H9 (cell line): ENCODE measurements at regions not wholly inside any gene's neighbourhood (a gene's known extent, or its start where the extent isn't known, plus 50 kb on each side); places are given as distances from the start of the nearest gene placed in this dataset.

Experiments used
- DNase-seq: peaks from one replicate; pipeline ENCODE4 v3.0.0-alpha.2; 2017
- H2AFZ ChIP-seq: one replicate; pipeline ENCODE4 v1.6.1; 2013; ENCODE audit warnings: mild to moderate bottlenecking, low read length, control low read depth, moderate library complexity
- H2AK5ac ChIP-seq: 2 replicates; pipeline ENCODE4 v1.6.1; 2013; ENCODE audit warnings: low read length, control low read depth, mixed read lengths; ENCODE audit not compliant: insufficient read length
- H2BK120ac ChIP-seq: one replicate; pipeline ENCODE4 v1.6.1; 2013; ENCODE audit warnings: low read depth, mild to moderate bottlenecking, low read length, control low read depth, inconsistent platforms; ENCODE audit not compliant: poor library complexity, severe bottlenecking
- H2BK12ac ChIP-seq: 2 replicates; pipeline ENCODE4 v1.6.1; 2013; ENCODE audit warnings: low read length, control low read depth, mixed read lengths, low read depth; ENCODE audit not compliant: insufficient read length
- H2BK15ac ChIP-seq: 2 replicates; pipeline ENCODE4 v1.6.1; 2013; ENCODE audit warnings: low read depth, low read length, control low read depth
- H2BK20ac ChIP-seq: one replicate; pipeline ENCODE4 v1.6.1; 2013; ENCODE audit warnings: low read depth, mild to moderate bottlenecking, low read length, control low read depth, inconsistent platforms; ENCODE audit not compliant: poor library complexity, severe bottlenecking
- H2BK5ac ChIP-seq: 2 replicates; pipeline ENCODE4 v1.6.1; 2013; ENCODE audit warnings: low read length, control low read depth, mixed read lengths; ENCODE audit not compliant: insufficient read length
- H3K14ac ChIP-seq: 2 replicates; pipeline ENCODE4 v1.6.1; 2013; ENCODE audit warnings: low read length, control low read depth; ENCODE audit not compliant: insufficient read depth
- H3K18ac ChIP-seq: 2 replicates; pipeline ENCODE4 v1.6.1; 2013; ENCODE audit warnings: low read depth, mild to moderate bottlenecking, mixed read lengths, low read length, control low read depth; ENCODE audit not compliant: insufficient read length
- H3K23ac ChIP-seq: 2 replicates; pipeline ENCODE4 v1.6.1; 2013; ENCODE audit warnings: low read length, control low read depth, mixed read lengths, low read depth; ENCODE audit not compliant: insufficient read length
- H3K23me2 ChIP-seq: 2 replicates; pipeline ENCODE4 v1.6.1; 2013; ENCODE audit warnings: low read depth, mild to moderate bottlenecking, mixed read lengths, low read length, control low read depth; ENCODE audit not compliant: insufficient read length, poor library complexity, severe bottlenecking
- H3K27ac ChIP-seq: 2 replicates; pipeline ENCODE4 v1.5.1; 2013; ENCODE audit warnings: low read length, control low read depth, mixed read lengths, low read depth; ENCODE audit not compliant: insufficient read length
- H3K27me3 ChIP-seq: 2 replicates; pipeline ENCODE4 v1.6.1; 2013; ENCODE audit warnings: low read length, control low read depth, inconsistent platforms; ENCODE audit not compliant: insufficient read depth
- H3K4ac ChIP-seq: 2 replicates; pipeline ENCODE4 v1.6.1; 2013; ENCODE audit warnings: low read depth, mild to moderate bottlenecking, control low read depth, inconsistent platforms, low read length, moderate library complexity
- H3K4me1 ChIP-seq: 2 replicates; pipeline ENCODE4 v1.6.1; 2013; ENCODE audit warnings: low read length, control low read depth, inconsistent platforms; ENCODE audit not compliant: insufficient read depth
- H3K4me2 ChIP-seq: 2 replicates; pipeline ENCODE4 v1.6.1; 2013; ENCODE audit warnings: low read length, control low read depth, mixed read lengths; ENCODE audit not compliant: insufficient read length, insufficient read depth
- H3K56ac ChIP-seq: 2 replicates; pipeline ENCODE4 v1.6.1; 2013; ENCODE audit warnings: low read depth, mild to moderate bottlenecking, mixed read lengths, low read length, control low read depth; ENCODE audit not compliant: insufficient read length
- H3K79me1 ChIP-seq: 2 replicates; pipeline ENCODE4 v1.6.1; 2013; ENCODE audit warnings: low read depth, mild to moderate bottlenecking, moderate library complexity, low read length, control low read depth, inconsistent platforms; ENCODE audit not compliant: insufficient read depth, poor library complexity, severe bottlenecking
- H3K79me2 ChIP-seq: 2 replicates; pipeline ENCODE4 v1.6.1; 2013; ENCODE audit warnings: low read length, control low read depth, inconsistent platforms; ENCODE audit not compliant: insufficient read depth
- H3K9ac ChIP-seq: 2 replicates; pipeline ENCODE4 v1.6.1; 2013; ENCODE audit warnings: low read length, control low read depth, mixed read lengths; ENCODE audit not compliant: insufficient read length; ENCODE audit errors: extremely low read depth
- H3K9me3 ChIP-seq: one replicate; pipeline ENCODE4 v1.6.1; 2013; ENCODE audit warnings: low read depth, low read length, inconsistent platforms; ENCODE audit not compliant: control insufficient read depth
- H3T11ph ChIP-seq: one replicate; pipeline ENCODE4 v1.6.1; 2013; ENCODE audit warnings: mild to moderate bottlenecking, low read length, control low read depth, inconsistent platforms
- H4K20me1 ChIP-seq: one replicate; pipeline ENCODE4 v1.6.1; 2013; ENCODE audit not compliant: control insufficient read depth, insufficient read length, insufficient read depth
- H4K5ac ChIP-seq: 2 replicates; pipeline ENCODE4 v1.6.1; 2013; ENCODE audit warnings: low read depth, mild to moderate bottlenecking, mixed read lengths, low read length, control low read depth; ENCODE audit not compliant: insufficient read length
- H4K8ac ChIP-seq: replicated peaks from 2 replicates; pipeline ENCODE4 v1.6.1; 2013; ENCODE audit warnings: low read length, control low read depth, mixed read lengths, low read depth; ENCODE audit not compliant: insufficient read length
- H4K91ac ChIP-seq: 2 replicates; pipeline ENCODE4 v1.6.1; 2013; ENCODE audit warnings: low read depth, mild to moderate bottlenecking, moderate library complexity, mixed read lengths, low read length, control low read depth; ENCODE audit not compliant: insufficient read length
- H3K27ac Mint-ChIP-seq, 3 experiments: 2 replicates in 2 of 3; 3 replicates in 1 of 3; pipeline ENCODE4 v1.8.0; 2020 to 2021; ENCODE audit warnings: mixed read lengths in 3 of 3, mild to moderate bottlenecking in 1 of 3, moderate library complexity in 1 of 3
- H3K27me3 Mint-ChIP-seq: 2 replicates; pipeline ENCODE4 v1.8.0; 2021; ENCODE audit warnings: low read depth, mild to moderate bottlenecking, moderate library complexity, mixed read lengths
- H3K36me3 Mint-ChIP-seq, 3 experiments: 2 replicates in 2 of 3; 3 replicates in 1 of 3; pipeline ENCODE4 v1.8.0; 2020 to 2021; ENCODE audit warnings: low read depth in 3 of 3, mixed read lengths in 3 of 3; ENCODE audit not compliant: insufficient read depth in 1 of 3
- H3K4me1 Mint-ChIP-seq, 2 experiments: 2 replicates each; pipeline ENCODE4 v1.8.0; 2020; ENCODE audit warnings: mixed read lengths in 2 of 2
- H3K4me3 Mint-ChIP-seq, 2 experiments: 2 replicates in 1 of 2; 3 replicates in 1 of 2; pipeline ENCODE4 v1.8.0; 2020 to 2021; ENCODE audit warnings: mild to moderate bottlenecking in 2 of 2, mixed read lengths in 2 of 2, moderate library complexity in 1 of 2
- H3K9me3 Mint-ChIP-seq, 2 experiments: 2 replicates in 1 of 2; 3 replicates in 1 of 2; pipeline ENCODE4 v1.8.0; 2020; ENCODE audit warnings: mild to moderate bottlenecking in 2 of 2, mixed read lengths in 2 of 2, moderate library complexity in 1 of 2
- CTCF ChIP-seq: fragments of 200-600 bp; sonication (generic); conservative IDR thresholded peaks from 3 replicates; pipeline ENCODE4 v1.8.0; 2021; ENCODE audit warnings: antibody characterized with exemption, mild to moderate bottlenecking
- WGBS: extraction: QIAGEN DNeasy Blood & Tissue Kit; methylation state at CpG from one replicate; pipeline ENCODE4 v1.1.7; 2013; ENCODE audit warnings: missing lambda C conversion rate, low lambda C conversion rate, mixed read lengths; ENCODE audit not compliant: insufficient read length; ENCODE audit errors: extremely low coverage; 5-methylcytosine and 5-hydroxymethylcytosine counted together

GRCh38 chr5:168131519-168131918, 159.9 kb upstream of the WWC1 start:
- no CpG with 5 or more reads among the region's 3 CpGs for WGBS
- no peak overlapping the region for H3K23ac ChIP-seq
- H3T11ph ChIP-seq: no peak overlapping the region
- no peak for TF ChIP-seq CTCF
- no peak overlapping the region for H3K18ac ChIP-seq
- no peak overlapping the region for H2BK5ac ChIP-seq
- Mint-ChIP-seq H3K4me3 (no peak overlapping the region), H3K4me1 (peaks cover 6 to 23% of the 10 kb centered on the region in 2 experiments), H3K27me3 (peaks cover 3% of the 10 kb centered on the region), H3K9me3 (no peaks in the 10 kb centered on the region), H3K27ac (no peak overlapping the region), H3K36me3 (no peaks in the 10 kb centered on the region)
- H4K91ac ChIP-seq: no peak overlapping the region
- no peaks in the 10 kb centered on the region for H3K79me2 ChIP-seq
- no peak overlapping the region for H4K8ac ChIP-seq
- no peak overlapping the region for H2BK20ac ChIP-seq
- no peaks in the 10 kb centered on the region for H3K27me3 ChIP-seq
- no peak overlapping the region for H3K4me2 ChIP-seq
- H3K4me1 ChIP-seq: no peaks in the 10 kb centered on the region
- H3K14ac ChIP-seq: no peak overlapping the region
- no peak overlapping the region for H3K9ac ChIP-seq
- no peak overlapping the region for H2AK5ac ChIP-seq
- H3K56ac ChIP-seq: no peak overlapping the region
- H3K9me3 ChIP-seq: no peaks in the 10 kb centered on the region
- no peak overlapping the region for H2BK120ac ChIP-seq
- H4K20me1 ChIP-seq: no peaks in the 10 kb centered on the region
- no peak overlapping the region for H3K4ac ChIP-seq
- H2BK12ac ChIP-seq: no peak overlapping the region
- no peaks in the 10 kb centered on the region for H3K23me2 ChIP-seq
- no peak overlapping the region for H4K5ac ChIP-seq
- H3K27ac ChIP-seq: no peak overlapping the region
- DNase-seq: no peak
- no peak overlapping the region for H2BK15ac ChIP-seq
- no peak overlapping the region for H2AFZ ChIP-seq
- H3K79me1 ChIP-seq: no peaks in the 10 kb centered on the region
